ENCODE measurements at regions not wholly inside any gene's neighbourhood (a gene's known extent, or its start where the extent isn't known, plus 50 kb on each side); places are given as distances from the start of the nearest gene placed in this dataset.
"Not testable (repeated sequence)": the region's sequence is repeated elsewhere in the genome, so short reads cannot be mapped to it uniquely, and the experiment has no call there.

GRCh38 chr10:36026656-36027390 is 384.7 kb upstream of the FZD8 start:
- no peak for DNase-seq (ENCODE audit: insufficient read length)
- no peak for TF ChIP-seq TAF1 (IDR thresholded peaks at IDR 0.05; ENCODE audit: borderline replicate concordance, low read depth, low read length)
- TF ChIP-seq POLR2AphosphoS5 (IDR thresholded peaks at IDR 0.05; ENCODE audit: low read depth, low read length): no peak
- TF ChIP-seq POLR2A (IDR thresholded peaks at IDR 0.05; ENCODE audit: low read depth, low read length): no peak
- no peak for FAIRE-seq

GRCh38 chr10:36026081-36026480 is 384.0 kb upstream of the FZD8 start:
- DNase-seq (ENCODE audit: insufficient read length): no peak
- TF ChIP-seq TAF1 (IDR thresholded peaks at IDR 0.05; ENCODE audit: borderline replicate concordance, low read depth, low read length) (no peak), POLR2AphosphoS5 (IDR thresholded peaks at IDR 0.05; ENCODE audit: low read depth, low read length) (no peak), POLR2A (IDR thresholded peaks at IDR 0.05; ENCODE audit: low read depth, low read length) (no peak)
- no peak for FAIRE-seq

GRCh38 chr10:36023939-36024338 is 381.8 kb upstream of the FZD8 start:
- TF ChIP-seq POLR2AphosphoS5 (IDR thresholded peaks at IDR 0.05; ENCODE audit: low read depth, low read length): no peak
- TF ChIP-seq POLR2A (IDR thresholded peaks at IDR 0.05; ENCODE audit: low read depth, low read length): no peak
- TF ChIP-seq TAF1 (IDR thresholded peaks at IDR 0.05; ENCODE audit: borderline replicate concordance, low read depth, low read length): no peak
- DNase-seq (ENCODE audit: insufficient read length): no peak
- no peak for FAIRE-seq

- TF ChIP-seq POLR2A (IDR thresholded peaks at IDR 0.05; ENCODE audit: low read depth, low read length): no peak
- TF ChIP-seq TAF1 (IDR thresholded peaks at IDR 0.05; ENCODE audit: borderline replicate concordance, low read depth, low read length): no peak
- no peak for TF ChIP-seq POLR2AphosphoS5 (IDR thresholded peaks at IDR 0.05; ENCODE audit: low read depth, low read length)
- DNase-seq (ENCODE audit: insufficient read length) (no peak), FAIRE-seq (no peak)
Measured at GRCh38 chr10:36021096-36021495, 379.0 kb upstream of the FZD8 start.

GRCh38 chr10:36019749-36020148 is 377.7 kb upstream of the FZD8 start:
- TF ChIP-seq TAF1 (IDR thresholded peaks at IDR 0.05; ENCODE audit: borderline replicate concordance, low read depth, low read length) (no peak), POLR2AphosphoS5 (IDR thresholded peaks at IDR 0.05; ENCODE audit: low read depth, low read length) (no peak), POLR2A (IDR thresholded peaks at IDR 0.05; ENCODE audit: low read depth, low read length) (no peak)
- no peak for FAIRE-seq
- DNase-seq (ENCODE audit: insufficient read length): no peak

- FAIRE-seq: no peak
- TF ChIP-seq POLR2AphosphoS5 (IDR thresholded peaks at IDR 0.05; ENCODE audit: low read depth, low read length): no peak
- TF ChIP-seq TAF1 (IDR thresholded peaks at IDR 0.05; ENCODE audit: borderline replicate concordance, low read depth, low read length): no peak
- TF ChIP-seq POLR2A (IDR thresholded peaks at IDR 0.05; ENCODE audit: low read depth, low read length): no peak
- no peak for DNase-seq (ENCODE audit: insufficient read length)
Measured at GRCh38 chr10:36018996-36019395, 376.9 kb upstream of the FZD8 start.

- no peak for FAIRE-seq
- DNase-seq (ENCODE audit: insufficient read length): no peak
- TF ChIP-seq POLR2A (IDR thresholded peaks at IDR 0.05; ENCODE audit: low read depth, low read length) (no peak), POLR2AphosphoS5 (IDR thresholded peaks at IDR 0.05; ENCODE audit: low read depth, low read length) (no peak), TAF1 (IDR thresholded peaks at IDR 0.05; ENCODE audit: borderline replicate concordance, low read depth, low read length) (no peak)
Measured at GRCh38 chr10:36017137-36017536, 375.0 kb upstream of the FZD8 start.

GRCh38 chr10:36007369-36007768 is 365.3 kb upstream of the FZD8 start:
- DNase-seq (ENCODE audit: insufficient read length) (no peak), FAIRE-seq (no peak)
- TF ChIP-seq TAF1 (IDR thresholded peaks at IDR 0.05; ENCODE audit: borderline replicate concordance, low read depth, low read length): no peak
- TF ChIP-seq POLR2AphosphoS5 (IDR thresholded peaks at IDR 0.05; ENCODE audit: low read depth, low read length): no peak
- no peak for TF ChIP-seq POLR2A (IDR thresholded peaks at IDR 0.05; ENCODE audit: low read depth, low read length)

- FAIRE-seq (no peak), DNase-seq (ENCODE audit: insufficient read length) (no peak)
- TF ChIP-seq POLR2A (IDR thresholded peaks at IDR 0.05; ENCODE audit: low read depth, low read length): no peak
- TF ChIP-seq POLR2AphosphoS5 (IDR thresholded peaks at IDR 0.05; ENCODE audit: low read depth, low read length): no peak
- no peak for TF ChIP-seq TAF1 (IDR thresholded peaks at IDR 0.05; ENCODE audit: borderline replicate concordance, low read depth, low read length)
Measured at GRCh38 chr10:36003688-36004087, 361.6 kb upstream of the FZD8 start.

GRCh38 chr10:36003031-36003600 is 361.0 kb upstream of the FZD8 start:
- no peak for DNase-seq (ENCODE audit: insufficient read length)
- no peak for FAIRE-seq
- no peak for TF ChIP-seq POLR2A (IDR thresholded peaks at IDR 0.05; ENCODE audit: low read depth, low read length)
- TF ChIP-seq POLR2AphosphoS5 (IDR thresholded peaks at IDR 0.05; ENCODE audit: low read depth, low read length): no peak
- no peak for TF ChIP-seq TAF1 (IDR thresholded peaks at IDR 0.05; ENCODE audit: borderline replicate concordance, low read depth, low read length)

GRCh38 chr10:36002445-36002844 is 360.3 kb upstream of the FZD8 start:
- no peak for TF ChIP-seq TAF1 (IDR thresholded peaks at IDR 0.05; ENCODE audit: borderline replicate concordance, low read depth, low read length)
- TF ChIP-seq POLR2AphosphoS5 (IDR thresholded peaks at IDR 0.05; ENCODE audit: low read depth, low read length): no peak
- no peak for TF ChIP-seq POLR2A (IDR thresholded peaks at IDR 0.05; ENCODE audit: low read depth, low read length)
- no peak for DNase-seq (ENCODE audit: insufficient read length)
- FAIRE-seq: no peak

GRCh38 chr10:36000754-36001153 is 358.7 kb upstream of the FZD8 start:
- DNase-seq (ENCODE audit: insufficient read length); FAIRE-seq: not testable (repeated sequence)

All from GM12892 (cell line).